ENCODE measurements at regions not wholly inside any gene's neighbourhood (a gene's known extent, or its start where the extent isn't known, plus 50 kb on each side); places are given as distances from the start of the nearest gene placed in this dataset.

DNA sequence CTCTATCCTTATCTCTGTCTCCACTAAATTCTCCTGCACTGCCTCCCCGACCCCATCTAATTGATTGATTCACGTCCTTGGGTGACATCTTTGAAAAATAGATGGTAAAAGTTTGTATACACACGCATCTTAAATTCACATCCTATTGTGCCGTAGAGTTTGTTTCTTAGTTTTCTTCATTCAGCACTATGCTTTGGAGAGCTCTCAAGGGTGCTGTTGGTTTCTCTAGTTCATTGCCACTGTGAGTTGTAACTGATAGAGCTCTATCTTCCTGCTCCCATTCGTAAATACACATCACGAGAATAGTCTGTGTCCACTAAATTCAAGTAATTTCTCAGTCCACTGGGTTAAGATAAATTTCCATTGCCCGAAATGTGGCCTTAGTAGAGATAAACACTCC is 1537.4 kb downstream of the AACS start:
- no peak for DNase-seq (ENCODE audit: low read depth)

- no peak for DNase-seq (ENCODE audit: low read depth)
Measured at GRCh38 chr12:126607157-126607556, 1541.9 kb downstream of the AACS start.

GRCh38 chr12:126607867-126608266 is 1542.6 kb downstream of the AACS start:
- DNase-seq (ENCODE audit: low read depth) = no peak

- peak; percentile 5 for DNase-seq (ENCODE audit: low read depth)
Measured at GRCh38 chr12:126608607-126609175, 1543.5 kb downstream of the AACS start.

GRCh38 chr12:126616441-126616840 is 1551.2 kb downstream of the AACS start:
- no peak for DNase-seq (ENCODE audit: low read depth)

DNA sequence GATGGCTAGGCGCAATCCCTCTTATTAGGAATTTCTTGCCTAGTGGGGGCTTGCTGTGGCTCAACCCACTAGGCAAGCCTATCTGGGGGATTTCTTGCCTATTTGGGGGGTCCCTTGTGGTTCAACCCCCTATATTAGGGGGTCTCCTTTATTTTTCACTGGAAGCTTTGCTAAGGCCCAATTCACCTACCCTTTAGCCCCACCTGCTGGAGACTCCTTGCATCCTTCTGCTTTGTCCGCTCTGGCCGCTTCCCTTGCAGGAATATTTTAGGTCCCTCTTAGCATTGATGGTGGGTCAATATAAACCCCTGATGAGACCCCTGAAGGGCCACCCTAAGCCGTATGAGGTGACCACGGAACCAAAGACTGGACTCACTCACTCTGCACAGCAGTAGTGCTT is 1552.1 kb downstream of the AACS start:
- DNase-seq (ENCODE audit: low read depth) = no peak

- DNase-seq (ENCODE audit: low read depth) = no peak
Measured at GRCh38 chr12:126627596-126627995, 1562.4 kb downstream of the AACS start.

- no peak for DNase-seq (ENCODE audit: low read depth)
Measured at GRCh38 chr12:126636821-126637220, 1571.6 kb downstream of the AACS start.

- DNase-seq (ENCODE audit: low read depth) = no peak
Measured at GRCh38 chr12:126644236-126645020, 1579.2 kb downstream of the AACS start.

- DNase-seq (ENCODE audit: low read depth) = no peak
Measured at GRCh38 chr12:126648074-126648473, 1582.8 kb downstream of the AACS start.

- no peak for DNase-seq (ENCODE audit: low read depth)
Measured at GRCh38 chr12:126651133-126651532, 1585.9 kb downstream of the AACS start.

DNA sequence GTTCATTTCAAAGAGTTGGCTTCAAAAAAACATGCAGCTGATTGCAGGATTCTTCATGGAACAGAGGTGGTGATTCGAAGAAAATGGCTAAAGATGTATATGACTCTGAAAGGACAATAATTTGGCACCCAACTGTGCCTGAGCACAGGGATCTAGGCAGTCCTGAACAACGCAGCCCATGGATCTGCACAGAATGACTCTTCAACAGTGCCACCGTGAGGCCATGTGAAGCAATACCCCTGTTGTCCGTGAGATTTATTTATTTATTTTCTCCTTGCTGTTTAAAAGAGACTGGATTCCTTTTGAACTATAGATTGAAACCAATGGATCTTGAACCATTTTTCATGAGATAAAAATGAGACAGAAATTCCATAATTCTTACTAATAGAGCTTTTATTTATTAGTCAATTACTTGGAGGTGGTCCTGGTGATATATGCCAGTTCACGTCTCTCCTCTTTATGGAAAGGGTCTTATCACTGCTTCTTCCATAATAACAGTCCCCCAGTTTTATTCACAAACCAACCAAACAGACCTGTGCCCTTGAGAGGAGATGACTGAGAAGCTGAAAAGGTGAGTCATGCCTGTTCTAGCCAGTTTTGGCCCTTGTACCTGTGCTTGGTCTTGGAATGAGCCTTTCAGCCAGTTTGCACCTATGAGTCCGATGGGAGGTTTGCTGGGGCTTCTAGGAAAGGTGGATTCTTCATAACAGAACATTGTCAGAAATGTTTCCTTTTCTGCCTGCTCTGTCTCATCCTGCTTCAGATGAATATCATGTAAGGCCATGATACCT is 1598.3 kb downstream of the AACS start:
- DNase-seq (ENCODE audit: low read depth) = no peak

DNA sequence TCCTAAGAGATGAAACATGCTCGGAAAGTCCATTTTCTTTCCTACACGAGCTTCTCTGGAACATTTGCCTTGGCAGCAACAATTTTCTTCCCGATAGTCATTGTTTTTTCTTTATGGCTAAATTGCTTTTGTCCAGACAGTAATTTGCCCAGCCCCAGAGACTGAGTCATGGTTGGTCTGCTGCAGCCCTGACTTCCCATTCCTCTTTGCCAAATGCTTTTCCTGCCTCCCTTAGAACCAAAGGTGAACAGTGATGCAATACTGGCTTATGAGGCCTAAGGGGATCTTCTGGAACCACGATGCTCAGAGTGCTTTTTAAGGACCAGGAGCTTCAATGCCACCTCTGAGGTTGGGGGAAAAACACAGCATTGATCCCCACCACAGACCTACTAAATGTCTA is 1599.6 kb upstream of the TMEM132C start:
- DNase-seq (ENCODE audit: low read depth) = peak; percentile 90

DNA sequence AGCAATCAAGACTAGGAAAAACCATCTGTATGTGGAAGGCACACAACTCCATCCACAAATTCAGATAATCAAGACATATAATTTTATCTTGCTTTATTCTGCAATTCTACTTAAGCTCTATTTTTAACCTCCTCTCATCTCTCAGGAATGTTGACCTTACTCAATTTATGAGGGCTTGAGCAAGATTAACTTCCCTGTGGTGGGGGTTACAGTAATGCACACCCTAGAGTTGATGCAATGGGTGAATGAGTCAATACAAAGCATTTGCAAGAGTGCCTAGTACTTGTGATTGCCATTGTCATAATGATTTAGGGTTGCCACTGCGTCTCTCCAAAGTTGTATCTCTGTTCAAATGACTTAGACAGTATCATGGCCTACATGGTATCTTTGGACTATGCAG is 1598.4 kb upstream of the TMEM132C start:
- peak; percentile 96 for DNase-seq (ENCODE audit: low read depth)

DNA sequence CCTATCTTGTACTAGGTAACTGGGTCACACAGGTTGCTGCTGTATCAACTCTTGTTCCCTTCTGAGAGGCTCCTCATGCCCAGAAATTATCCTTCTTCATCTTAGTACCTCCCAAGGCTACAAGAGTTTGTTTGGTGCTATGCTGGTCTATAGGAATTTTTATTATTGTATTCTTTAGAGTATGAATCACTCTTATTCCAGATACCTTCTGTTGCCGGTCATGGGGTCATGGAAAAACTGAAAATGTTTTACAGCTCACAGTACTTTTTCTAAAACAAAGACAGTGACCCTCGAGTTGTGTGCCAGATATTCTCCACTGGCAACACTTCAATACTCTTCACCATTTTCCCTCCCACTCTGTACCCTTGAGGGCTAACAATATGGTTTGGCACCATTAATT is 1598.0 kb upstream of the TMEM132C start:
- DNase-seq (ENCODE audit: low read depth) = peak; percentile 66

GRCh38 chr12:126676434-126676833 is 1590.5 kb upstream of the TMEM132C start:
- DNase-seq (ENCODE audit: low read depth) = no peak

GRCh38 chr12:126681676-126682075 is 1585.3 kb upstream of the TMEM132C start:
- DNase-seq (ENCODE audit: low read depth) = no peak

- DNase-seq (ENCODE audit: low read depth) = no peak
Measured at GRCh38 chr12:126684703-126685102, 1582.3 kb upstream of the TMEM132C start.

DNA sequence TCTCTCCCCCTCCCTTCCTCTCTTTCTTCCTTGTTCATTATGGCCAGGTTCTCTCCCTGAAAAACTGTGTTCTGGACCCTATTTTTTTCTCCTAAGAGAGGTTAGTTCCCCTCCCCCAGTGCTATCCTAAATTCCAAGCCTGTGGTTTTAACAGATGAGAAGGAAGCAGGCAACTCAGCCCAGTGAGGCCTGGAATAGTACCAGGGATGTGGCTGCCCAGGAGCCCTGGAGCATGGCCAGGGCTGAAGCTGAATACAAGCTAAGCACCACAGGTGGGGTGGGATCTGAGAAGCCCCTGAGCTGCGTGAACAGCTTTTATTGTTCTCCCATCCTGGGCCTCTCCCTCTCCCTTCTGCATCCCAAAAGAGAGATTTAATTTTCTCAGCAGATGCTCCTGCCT is 1581.3 kb upstream of the TMEM132C start:
- no peak for DNase-seq (ENCODE audit: low read depth)

DNA sequence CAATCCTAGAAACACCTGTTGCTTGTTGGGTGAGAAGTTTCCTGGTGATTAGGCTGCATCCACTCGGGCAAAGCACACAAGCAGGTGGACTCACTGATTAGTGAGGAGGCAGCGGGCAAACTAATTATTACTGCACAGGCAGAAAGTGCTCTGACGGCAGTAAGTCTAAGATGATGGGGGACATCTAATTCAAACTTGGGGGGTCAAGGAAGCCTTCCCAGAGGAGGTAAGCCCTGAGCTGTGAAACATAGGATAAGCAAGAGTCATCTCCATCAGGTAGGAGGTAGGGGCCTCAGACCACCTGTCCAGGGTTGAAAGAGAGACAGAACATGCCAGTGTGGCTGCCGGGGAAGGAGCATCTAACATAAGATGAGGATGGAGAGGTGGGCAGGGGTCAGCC is 1578.4 kb upstream of the TMEM132C start:
- DNase-seq (ENCODE audit: low read depth) = no peak

DNA sequence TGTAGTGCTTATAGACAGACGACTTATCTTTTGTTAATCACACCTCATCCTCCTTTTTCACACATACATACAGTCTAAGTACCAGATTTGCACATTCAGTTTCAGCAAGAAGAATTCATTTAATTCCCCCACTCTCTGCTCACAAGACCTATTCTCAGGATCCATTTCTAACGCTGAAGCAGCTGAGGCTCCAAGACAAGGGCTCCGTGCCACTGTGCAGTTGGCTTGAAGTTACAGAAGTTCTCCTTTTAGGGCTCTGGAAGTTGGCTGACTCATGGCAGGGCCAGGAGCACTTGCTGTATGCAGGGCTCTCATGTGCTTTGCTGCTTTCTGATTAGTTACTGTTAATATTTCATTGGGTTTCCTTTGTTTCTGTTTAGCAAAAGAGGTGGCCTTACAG is 1566.9 kb upstream of the TMEM132C start:
- DNase-seq (ENCODE audit: low read depth) = no peak

DNA sequence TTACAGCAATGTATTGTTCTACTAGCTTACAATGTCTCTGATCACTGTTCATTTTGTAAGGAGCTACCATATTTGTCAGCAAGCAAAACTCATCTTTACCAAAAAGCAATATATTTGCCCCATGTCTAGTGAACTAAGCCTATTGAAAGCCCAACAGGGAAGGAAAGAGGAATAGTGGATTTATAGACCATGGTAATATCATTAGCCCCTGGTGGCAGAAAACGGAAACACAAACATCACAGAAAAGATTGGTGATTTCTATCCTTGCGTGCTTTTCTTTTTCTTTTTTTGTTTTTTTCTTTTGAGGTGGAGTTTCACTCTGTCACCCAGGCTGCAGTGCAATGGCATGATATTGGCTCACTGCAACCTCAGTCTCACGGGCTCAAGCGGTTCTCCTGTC is 1562.4 kb upstream of the TMEM132C start:
- no peak for DNase-seq (ENCODE audit: low read depth)

DNA sequence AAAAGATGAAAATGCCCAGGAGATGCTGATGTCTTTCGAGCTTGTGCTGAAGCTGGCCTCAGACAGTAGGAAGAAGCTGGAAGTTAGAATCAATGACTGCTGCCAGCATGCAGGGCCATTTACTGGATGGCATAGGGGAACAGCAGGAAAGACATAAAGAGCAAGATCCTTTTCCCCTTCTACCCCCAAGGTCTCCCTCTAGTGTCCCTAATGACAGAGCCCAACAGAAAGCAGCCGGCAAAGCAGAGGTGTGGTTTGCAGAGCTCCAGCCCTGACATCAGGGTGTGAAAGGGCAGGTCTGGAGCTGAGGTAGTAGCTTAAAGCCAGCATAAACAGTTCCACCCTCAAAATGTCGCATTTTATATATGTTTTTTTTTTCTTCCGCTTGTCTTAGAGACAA is 1560.7 kb upstream of the TMEM132C start:
- no peak for DNase-seq (ENCODE audit: low read depth)

Data from stromal cell of bone marrow (primary cell).